ENCODE measurements at regions not wholly inside any gene's neighbourhood (a gene's known extent, or its start where the extent isn't known, plus 50 kb on each side); places are given as distances from the start of the nearest gene placed in this dataset.

- no peaks in the 10 kb centered on the region for H3K36me3 ChIP-seq (ENCODE audit: control insufficient read depth in 2 of 2, extremely low read depth in 1 of 2, insufficient read depth in 2 of 2, low read length in 2 of 2)
- H3K4me1 ChIP-seq (ENCODE audit: control insufficient read depth, extremely low read depth, insufficient read depth, low read length): no peaks in the 10 kb centered on the region
- H3K4me2 ChIP-seq (ENCODE audit: insufficient read depth, low read length): no peak overlapping the region
- no peak for DNase-seq (ENCODE audit: low read depth, low spot score)
- no peak overlapping the region for H3K27ac ChIP-seq (ENCODE audit: insufficient read depth, low read depth, low read length)
- H3K9me3 ChIP-seq (replicated peaks; ENCODE audit: control insufficient read depth, insufficient read depth, low read length): no peaks in the 10 kb centered on the region
- intact Hi-C loops (cut with micrococcal nuclease) (no loop called here), dilution Hi-C loops (cut with MboI; ENCODE audit: extremely low pct_ligation_motif_present, low sequenced_read_pairs) (no loop called here)
- no peaks in the 10 kb centered on the region for H3K27me3 ChIP-seq (ENCODE audit: control insufficient read depth in 2 of 2, insufficient read depth in 2 of 2, low read length in 2 of 2)
- H3K9me1 ChIP-seq (replicated peaks; ENCODE audit: control insufficient read depth, extremely low read depth, insufficient read depth, low read length): no peaks in the 10 kb centered on the region
- H3K9ac ChIP-seq (replicated peaks; ENCODE audit: extremely low read depth, insufficient read depth, low read length): no peak overlapping the region
- H4K20me1 ChIP-seq (replicated peaks; ENCODE audit: control insufficient read depth, extremely low read depth, insufficient read depth, low read length): no peaks in the 10 kb centered on the region
- no peak for FAIRE-seq
- CTCF ChIA-PET: no interaction called here
- BruUV-seq (replicated peaks): no TSS peak
- no peak overlapping the region for H2AFZ ChIP-seq (ENCODE audit: low read depth, low read length)
- no peaks in the 10 kb centered on the region for H3K79me2 ChIP-seq (ENCODE audit: control insufficient read depth, insufficient read depth, low read length)
- POLR2A ChIA-PET: no interaction called here
- H3K4me3 ChIP-seq (replicated peaks in 1 of 3; ENCODE audit: insufficient read depth in 1 of 3, low read depth in 1 of 3, low read length in 3 of 3): no peak overlapping the region
- TF ChIP-seq POLR2A (IDR thresholded peaks at IDR 0.05; ENCODE audit: low read depth, low read length): no peak
- TF ChIP-seq JUN (IDR thresholded peaks at IDR 0.05; ENCODE audit: borderline replicate concordance, insufficient read depth, insufficient read length, low read depth): no peak
- TF ChIP-seq CTCF (IDR thresholded peaks at IDR 0.05; ENCODE audit: extremely low read depth in 1 of 2, insufficient read depth in 1 of 2, low read depth in 1 of 2, low read length in 2 of 2): no peak
- TF ChIP-seq EZH2 (IDR thresholded peaks at IDR 0.05; ENCODE audit: borderline replicate concordance, low read depth, low read length, severe bottlenecking): no peak
- TF ChIP-seq POLR2AphosphoS5 (IDR thresholded peaks at IDR 0.05; ENCODE audit: insufficient read depth, low read depth, low read length): no peak
- TF ChIP-seq MAX (IDR thresholded peaks at IDR 0.05; ENCODE audit: insufficient read depth, insufficient read length): no peak
- TF ChIP-seq FOS (IDR thresholded peaks at IDR 0.05; ENCODE audit: borderline replicate concordance, insufficient read depth, low read length): no peak
- TF ChIP-seq GATA2 (IDR thresholded peaks at IDR 0.05; ENCODE audit: insufficient read depth, insufficient read length, low read depth, low read length): no peak
- no peak for TF ChIP-seq MYC (IDR thresholded peaks at IDR 0.05; ENCODE audit: low read depth, low read length)
Observed at GRCh38 chr1:11596295-11596694, 57.9 kb downstream of the FBXO2 start.

Measured in endothelial cell of umbilical vein (primary cell).